ENCODE measurements at regions not wholly inside any gene's neighbourhood (a gene's known extent, or its start where the extent isn't known, plus 50 kb on each side); places are given as distances from the start of the nearest gene placed in this dataset.

DNA sequence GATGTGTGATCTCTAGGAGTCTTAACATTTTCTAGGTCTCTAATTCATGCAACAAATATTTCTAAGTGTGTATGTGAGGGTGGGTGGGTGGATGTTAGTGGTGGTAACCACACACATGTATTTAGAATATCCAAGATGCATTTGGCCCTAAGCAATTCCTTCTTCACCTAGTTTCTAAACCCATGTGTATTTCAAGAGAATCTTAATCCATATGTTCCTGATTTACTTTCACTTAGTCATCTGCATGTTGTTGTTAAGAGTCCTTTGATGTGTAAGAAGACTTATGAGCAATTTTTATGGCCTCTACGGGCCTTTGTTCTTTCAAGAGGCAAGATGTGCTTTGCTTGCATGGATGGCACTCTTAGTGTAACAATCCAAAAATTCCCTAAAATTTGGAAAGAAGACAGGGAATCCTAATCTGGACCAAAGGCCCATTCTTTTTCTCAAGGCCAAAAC, 282.6 kb downstream of the SPATA31D1 start:
- intact Hi-C loops (cut with DNase I; ENCODE audit: low total_unique reads) = no loop called here
- WGBS, 2 donors = 41 to 62% methylated on average over 1 of the region's 1 CpG
- no peak overlapping the region for H3K4me3 ChIP-seq (ENCODE audit: low read depth, poor library complexity, severe bottlenecking)
- no peak for DNase-seq (ENCODE audit: low spot score in 2 of 2)
- TF ChIP-seq CTCF (IDR thresholded peaks at IDR 0.05) (no peak), POLR2A (IDR thresholded peaks at IDR 0.05) (no peak)

- no peak overlapping the region for H3K4me3 ChIP-seq (ENCODE audit: low read depth, poor library complexity, severe bottlenecking)
- DNase-seq (ENCODE audit: low spot score in 2 of 2) = no peak
- 51 to 67% methylated on average over 1 of the region's 1 CpG for WGBS, 2 donors
- intact Hi-C loops (cut with DNase I; ENCODE audit: low total_unique reads) = no loop called here
- TF ChIP-seq CTCF (IDR thresholded peaks at IDR 0.05) (no peak), POLR2A (IDR thresholded peaks at IDR 0.05) (no peak)
Measured at GRCh38 chr9:82273121-82273520, 284.5 kb downstream of the SPATA31D1 start.

GRCh38 chr9:82275258-82275927, 286.8 kb downstream of the SPATA31D1 start:
- TF ChIP-seq POLR2A (IDR thresholded peaks at IDR 0.05) = no peak
- no peak for TF ChIP-seq CTCF (IDR thresholded peaks at IDR 0.05)
- H3K4me3 ChIP-seq (ENCODE audit: low read depth, poor library complexity, severe bottlenecking) = no peak overlapping the region
- intact Hi-C loops (cut with DNase I; ENCODE audit: low total_unique reads) = no loop called here
- DNase-seq (ENCODE audit: low spot score in 2 of 2) = no peak
- WGBS, 2 donors = 65 to 69% methylated on average over 6 of the region's 6 CpGs

DNA sequence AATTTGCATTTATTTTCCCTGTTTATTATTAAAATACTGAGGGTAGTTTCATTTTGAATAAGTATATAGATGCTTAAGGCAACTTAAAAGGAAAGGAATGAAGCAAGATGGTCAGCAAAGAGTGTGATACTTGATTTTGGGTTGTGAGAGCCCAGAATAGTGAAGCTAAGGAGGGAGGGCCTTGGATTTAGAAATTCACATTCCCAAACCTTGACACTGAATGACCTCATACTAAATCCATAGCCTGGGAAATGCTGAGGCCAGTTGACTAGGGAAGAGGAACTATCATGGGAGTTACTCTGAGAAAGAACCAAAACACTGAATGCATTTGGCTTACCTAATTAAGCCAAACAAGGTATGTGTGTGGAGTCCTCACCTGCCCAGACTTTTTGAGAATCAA, 292.5 kb downstream of the SPATA31D1 start:
- intact Hi-C loops (cut with DNase I; ENCODE audit: low total_unique reads) = no loop called here
- TF ChIP-seq POLR2A (IDR thresholded peaks at IDR 0.05) (no peak), CTCF (IDR thresholded peaks at IDR 0.05) (no peak)
- H3K4me3 ChIP-seq (ENCODE audit: low read depth, poor library complexity, severe bottlenecking) = no peak overlapping the region
- DNase-seq (ENCODE audit: low spot score in 2 of 2) = no peak

GRCh38 chr9:82284758-82285157, 296.2 kb downstream of the SPATA31D1 start:
- no peak for TF ChIP-seq CTCF (IDR thresholded peaks at IDR 0.05)
- no peak for TF ChIP-seq POLR2A (IDR thresholded peaks at IDR 0.05)
- intact Hi-C loops (cut with DNase I; ENCODE audit: low total_unique reads) = no loop called here
- WGBS, 2 donors = 75 to 79% methylated on average over 3 of the region's 3 CpGs

GRCh38 chr9:82295181-82295580, 306.6 kb downstream of the SPATA31D1 start:
- no peak for TF ChIP-seq POLR2A (IDR thresholded peaks at IDR 0.05)
- no peak for TF ChIP-seq CTCF (IDR thresholded peaks at IDR 0.05)
- no peak overlapping the region for H3K4me3 ChIP-seq (ENCODE audit: low read depth, poor library complexity, severe bottlenecking)
- intact Hi-C loops (cut with DNase I; ENCODE audit: low total_unique reads) = no loop called here
- no peak for DNase-seq (ENCODE audit: low spot score in 2 of 2)
- 56 to 61% methylated on average over 5 of the region's 5 CpGs for WGBS, 2 donors

More at GRCh38 chr9:82284758-82285157, 296.2 kb downstream of the SPATA31D1 start:
- DNase-seq (ENCODE audit: low spot score in 2 of 2) = no peak
- H3K4me3 ChIP-seq (ENCODE audit: low read depth, poor library complexity, severe bottlenecking) = no peak overlapping the region

Data from lower leg skin (tissue), 4 donors.